Mesothelial cell of epicardium (in vitro differentiated cells): ENCODE measurements at regions not wholly inside any gene's neighbourhood (a gene's known extent, or its start where the extent isn't known, plus 50 kb on each side); places are given as distances from the start of the nearest gene placed in this dataset.

ENCODE experiments used
- DNase-seq, 2 experiments: peaks; one replicate each; pipeline ENCODE4 v3.0.0; 2021; ENCODE audit warnings: low spot score in 2 of 2; ENCODE audit not compliant: unreplicated experiment in 2 of 2
- H3K27ac Mint-ChIP-seq: 2 replicates; pipeline ENCODE4 v1.8.0; 2021; ENCODE audit warnings: mixed read lengths
- H3K27me3 Mint-ChIP-seq: 2 replicates; pipeline ENCODE4 v1.8.0; 2021; ENCODE audit warnings: low read depth, mixed read lengths
- H3K36me3 Mint-ChIP-seq: 2 replicates; pipeline ENCODE4 v1.8.0; 2021; ENCODE audit warnings: mixed read lengths
- H3K4me1 Mint-ChIP-seq: 2 replicates; pipeline ENCODE4 v1.8.0; 2021; ENCODE audit warnings: mixed read lengths
- H3K4me3 Mint-ChIP-seq: 2 replicates; pipeline ENCODE4 v1.8.0; 2021; ENCODE audit warnings: mild to moderate bottlenecking, moderate library complexity, mixed read lengths
- H3K9me3 Mint-ChIP-seq: 2 replicates; pipeline ENCODE4 v1.8.0; 2021; ENCODE audit warnings: mixed read lengths
- TF ChIP-seq, protein P1 (sequence below): fragments of 200-600 bp; sonication (generic); IDR thresholded peaks from one replicate; pipeline ENCODE4 v1.5.0; 2021; ENCODE audit warnings: antibody characterized with exemption; ENCODE audit not compliant: unreplicated experiment

GRCh38 chr2:198214114-198214596 lies 409.8 kb downstream of the PLCL1 start:
- Mint-ChIP-seq H3K36me3 (no peaks in the 10 kb centered on the region), H3K27ac (no peak overlapping the region), H3K4me1 (no peaks in the 10 kb centered on the region), H3K27me3 (no peaks in the 10 kb centered on the region), H3K9me3 (no peaks in the 10 kb centered on the region), H3K4me3 (no peak overlapping the region)
- DNase-seq = no peak
- TF ChIP-seq, protein P1, sequence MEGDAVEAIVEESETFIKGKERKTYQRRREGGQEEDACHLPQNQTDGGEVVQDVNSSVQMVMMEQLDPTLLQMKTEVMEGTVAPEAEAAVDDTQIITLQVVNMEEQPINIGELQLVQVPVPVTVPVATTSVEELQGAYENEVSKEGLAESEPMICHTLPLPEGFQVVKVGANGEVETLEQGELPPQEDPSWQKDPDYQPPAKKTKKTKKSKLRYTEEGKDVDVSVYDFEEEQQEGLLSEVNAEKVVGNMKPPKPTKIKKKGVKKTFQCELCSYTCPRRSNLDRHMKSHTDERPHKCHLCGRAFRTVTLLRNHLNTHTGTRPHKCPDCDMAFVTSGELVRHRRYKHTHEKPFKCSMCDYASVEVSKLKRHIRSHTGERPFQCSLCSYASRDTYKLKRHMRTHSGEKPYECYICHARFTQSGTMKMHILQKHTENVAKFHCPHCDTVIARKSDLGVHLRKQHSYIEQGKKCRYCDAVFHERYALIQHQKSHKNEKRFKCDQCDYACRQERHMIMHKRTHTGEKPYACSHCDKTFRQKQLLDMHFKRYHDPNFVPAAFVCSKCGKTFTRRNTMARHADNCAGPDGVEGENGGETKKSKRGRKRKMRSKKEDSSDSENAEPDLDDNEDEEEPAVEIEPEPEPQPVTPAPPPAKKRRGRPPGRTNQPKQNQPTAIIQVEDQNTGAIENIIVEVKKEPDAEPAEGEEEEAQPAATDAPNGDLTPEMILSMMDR = no peak

DNA sequence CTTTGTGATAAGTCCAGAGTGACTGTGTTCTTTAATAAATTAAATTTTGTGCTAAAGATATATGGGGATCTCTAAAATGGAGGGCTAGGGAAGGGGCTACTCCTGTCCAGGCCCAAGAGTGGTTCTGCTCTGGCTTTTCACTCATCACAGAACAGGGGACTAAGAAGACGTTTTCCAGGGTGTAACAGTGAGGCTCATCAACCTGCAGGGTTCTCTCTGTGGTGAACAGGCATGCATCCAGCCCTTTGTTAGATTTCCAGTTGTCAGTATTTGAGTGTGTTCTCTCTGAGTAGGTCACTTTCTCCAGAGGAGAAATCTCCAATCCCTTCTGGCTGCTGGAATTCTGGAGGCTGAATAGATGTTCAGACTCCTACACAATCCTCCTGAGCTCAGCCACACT lies 408.9 kb downstream of the PLCL1 start:
- Mint-ChIP-seq H3K27me3 (no peaks in the 10 kb centered on the region), H3K4me3 (no peak overlapping the region), H3K4me1 (no peaks in the 10 kb centered on the region), H3K27ac (no peak overlapping the region), H3K36me3 (no peaks in the 10 kb centered on the region), H3K9me3 (no peaks in the 10 kb centered on the region)
- TF ChIP-seq, protein P1 = no peak
- DNase-seq = no peak

- Mint-ChIP-seq H3K27me3 (peaks cover 3% of the 10 kb centered on the region), H3K27ac (no peak overlapping the region), H3K36me3 (no peaks in the 10 kb centered on the region), H3K4me1 (no peaks in the 10 kb centered on the region), H3K9me3 (peaks cover 8% of the 10 kb centered on the region), H3K4me3 (no peak overlapping the region)
- TF ChIP-seq, protein P1 = no peak
- DNase-seq = no peak
These were observed 407.3 kb downstream of the PLCL1 start for GRCh38 chr2:198211706-198212105.

DNA sequence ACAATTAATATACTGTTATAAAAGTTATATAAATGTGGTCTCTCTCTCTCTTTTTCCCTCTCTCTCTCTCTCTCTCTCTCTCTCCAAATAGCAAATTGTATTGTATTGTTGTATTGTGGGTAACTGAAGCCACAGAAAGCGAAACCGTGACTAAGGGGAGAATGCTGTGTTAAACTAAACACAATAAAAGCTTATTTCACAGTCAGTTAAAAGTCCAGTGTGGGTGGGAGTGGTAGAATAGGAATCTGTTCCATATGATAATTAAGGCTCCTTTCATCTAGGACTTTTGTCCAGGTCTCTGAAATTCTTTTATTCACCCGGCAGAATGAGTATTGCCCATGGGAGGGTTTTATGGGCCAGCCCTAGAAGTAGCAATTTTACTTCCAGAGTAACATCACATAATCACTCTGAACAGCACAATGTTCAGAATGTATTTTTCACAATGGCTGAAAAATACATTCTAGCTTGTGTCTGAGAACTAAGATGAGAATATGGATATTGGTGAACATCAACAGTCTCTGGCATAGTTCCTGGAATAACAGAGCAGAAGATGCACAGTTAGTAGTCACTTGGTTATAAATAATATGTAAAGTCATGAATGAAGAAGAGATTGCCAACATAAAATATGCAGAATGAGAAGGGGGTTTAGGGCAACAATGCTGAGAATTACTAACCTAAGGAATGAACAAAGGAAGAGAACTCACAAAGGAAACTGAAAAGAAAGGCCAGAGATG lies 399.1 kb downstream of the PLCL1 start:
- no peak overlapping the region for H3K27ac Mint-ChIP-seq
- no peaks in the 10 kb centered on the region for H3K36me3 Mint-ChIP-seq
- no peaks in the 10 kb centered on the region for H3K4me1 Mint-ChIP-seq
- peaks cover 8% of the 10 kb centered on the region for H3K27me3 Mint-ChIP-seq
- H3K4me3 Mint-ChIP-seq = no peak overlapping the region
- peaks cover 13% of the 10 kb centered on the region for H3K9me3 Mint-ChIP-seq
- TF ChIP-seq, protein P1 = no peak
- DNase-seq = no peak
